ENCODE measurements at regions not wholly inside any gene's neighbourhood (a gene's known extent, or its start where the extent isn't known, plus 50 kb on each side); places are given as distances from the start of the nearest gene placed in this dataset.

DNA sequence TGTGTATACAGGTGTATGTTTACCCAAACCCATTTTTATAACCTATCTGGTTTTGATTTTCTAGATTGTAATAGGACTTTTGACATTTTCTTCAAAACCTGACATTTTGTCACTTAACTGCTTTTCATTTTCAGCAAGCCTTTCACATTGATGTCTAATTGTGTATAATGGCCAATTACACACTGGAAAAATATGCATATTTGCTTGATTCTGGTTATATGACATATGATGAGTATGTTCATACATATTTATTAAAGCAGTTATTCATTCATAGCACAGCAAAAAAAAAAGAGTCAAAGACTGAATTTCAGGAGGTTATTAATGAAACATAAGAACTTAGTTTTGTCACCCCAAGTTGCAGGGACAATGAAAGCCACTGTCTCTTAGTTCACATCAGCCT lies 307.7 kb upstream of the TNP1 start:
- TF ChIP-seq, protein P1, sequence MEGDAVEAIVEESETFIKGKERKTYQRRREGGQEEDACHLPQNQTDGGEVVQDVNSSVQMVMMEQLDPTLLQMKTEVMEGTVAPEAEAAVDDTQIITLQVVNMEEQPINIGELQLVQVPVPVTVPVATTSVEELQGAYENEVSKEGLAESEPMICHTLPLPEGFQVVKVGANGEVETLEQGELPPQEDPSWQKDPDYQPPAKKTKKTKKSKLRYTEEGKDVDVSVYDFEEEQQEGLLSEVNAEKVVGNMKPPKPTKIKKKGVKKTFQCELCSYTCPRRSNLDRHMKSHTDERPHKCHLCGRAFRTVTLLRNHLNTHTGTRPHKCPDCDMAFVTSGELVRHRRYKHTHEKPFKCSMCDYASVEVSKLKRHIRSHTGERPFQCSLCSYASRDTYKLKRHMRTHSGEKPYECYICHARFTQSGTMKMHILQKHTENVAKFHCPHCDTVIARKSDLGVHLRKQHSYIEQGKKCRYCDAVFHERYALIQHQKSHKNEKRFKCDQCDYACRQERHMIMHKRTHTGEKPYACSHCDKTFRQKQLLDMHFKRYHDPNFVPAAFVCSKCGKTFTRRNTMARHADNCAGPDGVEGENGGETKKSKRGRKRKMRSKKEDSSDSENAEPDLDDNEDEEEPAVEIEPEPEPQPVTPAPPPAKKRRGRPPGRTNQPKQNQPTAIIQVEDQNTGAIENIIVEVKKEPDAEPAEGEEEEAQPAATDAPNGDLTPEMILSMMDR (conservative IDR thresholded peaks at IDR 0.05; ENCODE audit: low read depth, low read length) = no peak
- no peak for TF ChIP-seq EZH2 (IDR thresholded peaks at IDR 0.05; ENCODE audit: borderline replicate concordance, low read depth, low read length, poor library complexity, severe bottlenecking)
